Neuronal stem cell (in vitro differentiated cells): ENCODE measurements at regions not wholly inside any gene's neighbourhood (a gene's known extent, or its start where the extent isn't known, plus 50 kb on each side); places are given as distances from the start of the nearest gene placed in this dataset.

Source experiments
- DNase-seq: peaks from one replicate; pipeline ENCODE4 v3.0.0-alpha.2; 2013; ENCODE audit warnings: low spot score
- H2AFZ ChIP-seq: one replicate; pipeline ENCODE4 v1.6.1; 2013; ENCODE audit warnings: mild to moderate bottlenecking, low read length, inconsistent platforms
- H2AK5ac ChIP-seq: 2 replicates; pipeline ENCODE4 v1.6.1; 2013; ENCODE audit warnings: low read depth, mild to moderate bottlenecking, inconsistent platforms, low read length, moderate library complexity, mixed read lengths
- H2BK120ac ChIP-seq: 2 replicates; pipeline ENCODE4 v1.6.1; 2013; ENCODE audit warnings: low read depth, mild to moderate bottlenecking, inconsistent platforms, low read length, moderate library complexity, mixed read lengths
- H2BK12ac ChIP-seq: one replicate; pipeline ENCODE4 v1.6.1; 2013; ENCODE audit warnings: low read length, inconsistent platforms
- H2BK15ac ChIP-seq: 2 replicates; pipeline ENCODE4 v1.6.1; 2013; ENCODE audit warnings: mild to moderate bottlenecking, low read length, inconsistent platforms, mixed read lengths
- H2BK5ac ChIP-seq: one replicate; pipeline ENCODE4 v1.6.1; 2013; ENCODE audit warnings: inconsistent platforms, mild to moderate bottlenecking, low read length, moderate library complexity
- H3K14ac ChIP-seq: one replicate; pipeline ENCODE4 v1.6.1; 2013; ENCODE audit warnings: low read length, inconsistent platforms
- H3K18ac ChIP-seq: 2 replicates; pipeline ENCODE4 v1.6.1; 2013; ENCODE audit warnings: low read length, inconsistent platforms
- H3K23ac ChIP-seq: 2 replicates; pipeline ENCODE4 v1.6.1; 2013; ENCODE audit warnings: low read depth, mild to moderate bottlenecking, mixed read lengths, low read length, inconsistent platforms; ENCODE audit not compliant: poor library complexity
- H3K27ac ChIP-seq: replicated peaks from 3 replicates; pipeline ENCODE4 v1.5.1; 2013; ENCODE audit warnings: low read length, inconsistent platforms
- H3K27me3 ChIP-seq, 3 experiments: 2 replicates each; pipeline ENCODE4 v1.6.1; 2013; ENCODE audit warnings: low read length in 3 of 3, mild to moderate bottlenecking in 2 of 3, inconsistent platforms in 1 of 3, low read depth in 1 of 3, mixed read lengths in 1 of 3, moderate library complexity in 1 of 3; ENCODE audit not compliant: control insufficient read depth in 3 of 3, insufficient read depth in 3 of 3
- H3K36me3 ChIP-seq, 2 donors: replicated peaks in 1 of 2; 2 replicates each; pipeline ENCODE4 v1.6.1; 2013; ENCODE audit warnings: low read length in 2 of 2; ENCODE audit not compliant: control insufficient read depth in 2 of 2, insufficient read depth in 2 of 2
- H3K4ac ChIP-seq: 2 replicates; pipeline ENCODE4 v1.6.1; 2013; ENCODE audit warnings: inconsistent platforms, mild to moderate bottlenecking, low read length, moderate library complexity
- H3K4me1 ChIP-seq, 2 donors: 1 replicate in 1 of 2; 2 replicates in 1 of 2; pipeline ENCODE4 v1.6.1; 2013; ENCODE audit warnings: low read length in 2 of 2, low read depth in 1 of 2; ENCODE audit not compliant: control insufficient read depth in 2 of 2, insufficient read depth in 1 of 2
- H3K4me2 ChIP-seq: one replicate; pipeline ENCODE4 v1.6.1; 2013; ENCODE audit warnings: mild to moderate bottlenecking, low read length, inconsistent platforms; ENCODE audit not compliant: insufficient read depth, poor library complexity, severe bottlenecking
- H3K4me3 ChIP-seq, 2 donors: 2 replicates each; pipeline ENCODE4 v1.5.1; 2013; ENCODE audit warnings: low read length in 2 of 2, mild to moderate bottlenecking in 2 of 2, inconsistent platforms in 1 of 2, moderate library complexity in 1 of 2
- H3K79me1 ChIP-seq: one replicate; pipeline ENCODE4 v1.6.1; 2013; ENCODE audit warnings: low read depth, mild to moderate bottlenecking, inconsistent platforms, low read length, moderate library complexity
- H3K9ac ChIP-seq: one replicate; pipeline ENCODE4 v1.6.1; 2013; ENCODE audit warnings: mild to moderate bottlenecking, low read depth, low read length, inconsistent platforms; ENCODE audit not compliant: poor library complexity
- H3K9me3 ChIP-seq, 2 donors: replicated peaks in 1 of 2; 2 replicates each; pipeline versions ENCODE3 to v1.6.1; 2013; ENCODE audit warnings: low read length in 2 of 2, mild to moderate bottlenecking in 2 of 2, inconsistent platforms in 1 of 2, low read depth in 1 of 2, mixed read lengths in 1 of 2, moderate library complexity in 1 of 2; ENCODE audit not compliant: control insufficient read depth in 2 of 2, insufficient read depth in 1 of 2
- H4K8ac ChIP-seq: one replicate; pipeline ENCODE4 v1.6.1; 2013; ENCODE audit warnings: low read depth, mild to moderate bottlenecking, inconsistent platforms, low read length, moderate library complexity
- H4K91ac ChIP-seq: one replicate; pipeline ENCODE4 v1.6.1; 2013; ENCODE audit warnings: low read length, low read depth, mild to moderate bottlenecking, inconsistent platforms; ENCODE audit not compliant: poor library complexity
- WGBS, 2 donors: extraction: QIAGEN DNeasy Blood & Tissue Kit; methylation state at CpG; one replicate each; pipeline ENCODE4 v1.1.7; 2013; ENCODE audit warnings: missing lambda C conversion rate in 2 of 2, mixed read lengths in 1 of 2; ENCODE audit not compliant: insufficient read length in 2 of 2, insufficient replicate concordance in 1 of 2; ENCODE audit errors: extremely low coverage in 2 of 2; 5-methylcytosine and 5-hydroxymethylcytosine counted together

DNA sequence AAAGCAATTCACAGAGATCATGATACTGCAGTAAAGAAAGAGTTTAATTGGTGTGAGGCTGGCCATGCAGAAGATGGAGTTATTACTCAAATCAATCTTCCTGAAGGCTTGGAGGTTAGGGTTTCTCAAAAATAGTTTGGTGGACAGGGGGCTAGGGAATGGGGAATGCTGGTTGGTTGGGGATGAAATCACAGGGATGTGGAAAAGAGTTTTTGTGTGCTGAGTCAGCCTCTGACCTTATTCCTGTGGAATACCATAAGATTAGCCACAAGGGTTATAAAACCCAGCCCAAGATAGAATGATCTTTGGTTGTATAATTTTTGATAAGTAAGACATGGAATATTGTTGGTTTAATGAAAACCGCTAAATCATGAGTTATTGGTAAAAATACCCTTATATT is 764.3 kb downstream of the TYW1 start:
- Histone ChIP-seq H3K18ac (no peak overlapping the region), H3K79me1 (no peaks in the 10 kb centered on the region), H2BK12ac (no peak overlapping the region), H3K4me1 (peaks cover 0 to 3% of the 10 kb centered on the region in 2 donors), H3K36me3 (no peaks in the 10 kb centered on the region), H3K14ac (no peak overlapping the region), H2AK5ac (no peak overlapping the region), H2AFZ (no peak overlapping the region), H3K27ac (no peak overlapping the region), H3K27me3 (no peaks in the 10 kb centered on the region), H4K8ac (no peak overlapping the region), H3K9me3 (no peaks in the 10 kb centered on the region), H2BK15ac (no peak overlapping the region), H3K23ac (no peak overlapping the region), H3K4me3 (no peak overlapping the region), H2BK120ac (no peak overlapping the region), H2BK5ac (no peak overlapping the region), H3K9ac (no peak overlapping the region), H3K4ac (no peak overlapping the region), H4K91ac (no peak overlapping the region), H3K4me2 (no peak overlapping the region)
- no peak for DNase-seq
- WGBS, 2 donors: no CpG with 5 or more reads among the region's 1 CpG

DNA sequence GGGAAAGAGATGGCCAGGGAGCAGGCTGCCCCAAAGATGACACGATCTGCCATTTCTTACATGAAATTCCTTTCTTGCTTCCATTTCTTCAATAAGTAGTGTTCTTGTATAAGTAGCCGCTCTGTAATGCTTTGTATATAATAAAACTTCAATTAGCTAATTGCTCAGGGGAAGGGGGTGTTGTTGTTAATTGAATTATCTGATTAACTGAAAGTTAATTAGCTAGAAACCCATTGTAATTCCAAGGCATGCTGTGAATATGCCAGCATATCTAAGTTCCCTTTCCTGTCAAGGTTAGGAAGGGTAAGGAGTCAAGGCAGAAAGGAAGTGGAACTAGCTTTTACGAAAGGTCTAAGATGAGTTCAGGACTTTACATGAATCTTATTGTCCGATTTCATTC is 765.9 kb downstream of the TYW1 start:
- H2BK12ac ChIP-seq: no peak overlapping the region
- H3K14ac ChIP-seq: no peak overlapping the region
- no peak overlapping the region for H4K8ac ChIP-seq
- no peak overlapping the region for H3K4me2 ChIP-seq
- H2BK15ac ChIP-seq: no peak overlapping the region
- H3K36me3 ChIP-seq: no peaks in the 10 kb centered on the region
- H3K79me1 ChIP-seq: no peaks in the 10 kb centered on the region
- H3K9me3 ChIP-seq: peaks cover 0 to 2% of the 10 kb centered on the region in 2 donors
- H2AK5ac ChIP-seq: no peak overlapping the region
- no peak overlapping the region for H3K4me3 ChIP-seq
- WGBS, 2 donors: no CpG with 5 or more reads among the region's 4 CpGs
- no peak overlapping the region for H2BK120ac ChIP-seq
- DNase-seq: no peak
- H2BK5ac ChIP-seq: no peak overlapping the region
- no peak overlapping the region for H3K9ac ChIP-seq
- H3K18ac ChIP-seq: no peak overlapping the region
- no peak overlapping the region for H2AFZ ChIP-seq
- H3K27me3 ChIP-seq: no peaks in the 10 kb centered on the region
- no peak overlapping the region for H4K91ac ChIP-seq
- H3K23ac ChIP-seq: no peak overlapping the region
- H3K27ac ChIP-seq: no peak overlapping the region
- peaks cover 0 to 3% of the 10 kb centered on the region in 2 donors for H3K4me1 ChIP-seq
- H3K4ac ChIP-seq: no peak overlapping the region

DNA sequence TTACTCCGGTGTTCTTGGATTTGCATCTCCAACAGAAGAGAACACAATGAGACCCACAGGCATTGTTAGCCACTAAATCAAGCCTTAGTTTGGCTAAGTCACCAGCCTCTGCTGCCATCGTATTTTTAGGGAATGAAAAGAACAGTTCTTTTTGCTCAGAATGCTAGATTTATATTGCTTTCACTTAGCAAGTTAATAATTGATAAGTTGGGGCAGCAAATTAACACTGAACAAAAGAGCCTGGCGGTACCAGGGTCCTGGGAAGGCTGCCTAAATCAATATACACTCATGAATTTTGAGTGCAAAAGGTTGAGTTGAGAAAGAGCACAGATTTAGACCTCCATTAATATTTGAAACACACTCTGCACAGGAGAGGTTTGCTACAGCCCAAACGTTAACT is 767.7 kb downstream of the TYW1 start:
- no peaks in the 10 kb centered on the region for H3K36me3 ChIP-seq
- no peak overlapping the region for H2AFZ ChIP-seq
- H3K27me3 ChIP-seq: no peaks in the 10 kb centered on the region
- no peak overlapping the region for H3K4me2 ChIP-seq
- no CpG with 5 or more reads among the region's 4 CpGs for WGBS, 2 donors
- H3K4me3 ChIP-seq: no peak overlapping the region
- H2AK5ac ChIP-seq: no peak overlapping the region
- H3K9me3 ChIP-seq: peaks cover 0 to 2% of the 10 kb centered on the region in 2 donors
- H3K4ac ChIP-seq: no peak overlapping the region
- DNase-seq: no peak
- H4K91ac ChIP-seq: no peak overlapping the region
- no peak overlapping the region for H3K27ac ChIP-seq
- no peaks in the 10 kb centered on the region for H3K79me1 ChIP-seq
- no peak overlapping the region for H2BK12ac ChIP-seq
- H3K9ac ChIP-seq: no peak overlapping the region
- H3K4me1 ChIP-seq: no peaks in the 10 kb centered on the region
- H3K18ac ChIP-seq: no peak overlapping the region
- no peak overlapping the region for H3K23ac ChIP-seq
- H4K8ac ChIP-seq: no peak overlapping the region
- H2BK15ac ChIP-seq: no peak overlapping the region
- no peak overlapping the region for H3K14ac ChIP-seq
- H2BK5ac ChIP-seq: no peak overlapping the region
- no peak overlapping the region for H2BK120ac ChIP-seq

DNA sequence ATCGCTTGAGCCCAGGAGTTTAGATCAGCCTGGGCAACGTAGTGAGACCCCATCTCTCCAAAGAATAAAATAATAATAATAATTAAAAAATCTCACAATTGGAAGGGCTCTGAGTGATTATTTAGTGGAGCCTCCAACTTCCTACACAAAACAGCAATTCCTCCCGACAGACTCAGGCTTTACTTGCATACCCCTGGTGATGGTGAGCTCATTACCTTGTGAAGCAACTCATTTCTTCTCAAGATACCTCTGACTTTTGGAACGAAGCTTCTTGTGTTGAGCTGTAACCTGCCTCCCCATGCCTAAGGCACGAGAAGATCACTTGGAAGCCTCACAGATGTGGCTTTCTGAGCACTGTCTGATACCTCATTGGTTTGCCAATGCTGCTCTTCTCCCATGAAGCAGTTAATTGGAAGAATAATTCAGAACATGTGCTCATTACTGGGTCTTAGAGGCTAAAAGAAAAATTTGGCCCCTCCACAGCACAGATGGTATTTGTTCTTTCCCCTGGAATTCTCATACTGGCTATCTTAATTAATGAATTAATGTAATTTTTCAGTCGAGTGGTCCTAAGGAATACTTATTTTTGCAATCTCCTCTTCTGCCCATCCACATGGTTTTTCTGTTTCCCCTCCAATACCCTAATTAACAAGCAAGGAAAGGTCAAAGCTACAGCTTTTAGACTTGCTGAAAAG is 769.0 kb downstream of the TYW1 start:
- Histone ChIP-seq H4K91ac (no peak overlapping the region), H3K9ac (no peak overlapping the region), H3K79me1 (no peaks in the 10 kb centered on the region), H2BK12ac (no peak overlapping the region), H3K4ac (no peak overlapping the region), H2AFZ (no peak overlapping the region), H2BK15ac (no peak overlapping the region), H3K9me3 (peaks cover 0 to 2% of the 10 kb centered on the region in 2 donors), H3K14ac (no peak overlapping the region), H2BK5ac (no peak overlapping the region), H3K36me3 (no peaks in the 10 kb centered on the region), H3K18ac (no peak overlapping the region), H3K4me3 (no peak overlapping the region), H4K8ac (no peak overlapping the region), H2BK120ac (no peak overlapping the region), H3K23ac (no peak overlapping the region), H3K27me3 (no peaks in the 10 kb centered on the region), H3K27ac (no peak overlapping the region), H2AK5ac (no peak overlapping the region), H3K4me2 (no peak overlapping the region), H3K4me1 (no peaks in the 10 kb centered on the region)
- WGBS, 2 donors: no CpG with 5 or more reads among the region's 6 CpGs
- DNase-seq: no peak
